IPS DF 4.7 (cell line): ENCODE measurements at regions not wholly inside any gene's neighbourhood (a gene's known extent, or its start where the extent isn't known, plus 50 kb on each side); places are given as distances from the start of the nearest gene placed in this dataset.
A peak's percentile ranks its signal among the peaks of the same experiment; 100 is the strongest.
"Not testable (repeated sequence)": the region's sequence is repeated elsewhere in the genome, so short reads cannot be mapped to it uniquely, and the experiment has no call there.

Experiments used
- DNase-seq: peaks from one replicate; pipeline ENCODE4 v3.0.0-alpha.2; 2013; ENCODE audit warnings: low spot score; ENCODE audit errors: extremely low read depth

GRCh38 chr5:119879446-119879845 lies 250.1 kb downstream of the FAM170A start:
- no peak for DNase-seq

- no peak for DNase-seq
Measured at GRCh38 chr5:119895066-119895465, 265.7 kb downstream of the FAM170A start.

GRCh38 chr5:119896826-119897536 lies 267.6 kb downstream of the FAM170A start:
- no peak for DNase-seq

GRCh38 chr5:119897537-119898370 lies 268.4 kb downstream of the FAM170A start:
- DNase-seq, result no peak

- DNase-seq, result no peak
Measured at GRCh38 chr5:119899981-119900380, 270.6 kb downstream of the FAM170A start.

GRCh38 chr5:119902593-119902992 lies 273.2 kb downstream of the FAM170A start:
- DNase-seq, result no peak

- no peak for DNase-seq
Measured at GRCh38 chr5:119913425-119913824, 284.1 kb downstream of the FAM170A start.

GRCh38 chr5:119919279-119919678 lies 289.9 kb downstream of the FAM170A start:
- no peak for DNase-seq

GRCh38 chr5:119926301-119926700 lies 296.9 kb downstream of the FAM170A start:
- no peak for DNase-seq

GRCh38 chr5:119928974-119929373 lies 299.6 kb downstream of the FAM170A start:
- no peak for DNase-seq

GRCh38 chr5:119930490-119930889 lies 301.1 kb downstream of the FAM170A start:
- DNase-seq, result no peak

- no peak for DNase-seq
Measured at GRCh38 chr5:119943148-119943547, 313.8 kb downstream of the FAM170A start.

GRCh38 chr5:119945691-119946090 lies 316.3 kb downstream of the FAM170A start:
- DNase-seq, result no peak

- no peak for DNase-seq
Measured at GRCh38 chr5:119948162-119948561, 318.8 kb downstream of the FAM170A start.

- peak; percentile 56 for DNase-seq
Measured at GRCh38 chr5:119949426-119949999, 320.2 kb downstream of the FAM170A start.

GRCh38 chr5:119951330-119951934 lies 322.1 kb downstream of the FAM170A start:
- no peak for DNase-seq

- DNase-seq, result no peak
Measured at GRCh38 chr5:119953474-119953873, 324.1 kb downstream of the FAM170A start.

- no peak for DNase-seq
Measured at GRCh38 chr5:119954106-119954505, 324.7 kb downstream of the FAM170A start.

GRCh38 chr5:119961993-119962392 lies 332.6 kb downstream of the FAM170A start:
- no peak for DNase-seq

GRCh38 chr5:119966028-119966427 lies 336.7 kb downstream of the FAM170A start:
- no peak for DNase-seq

- no peak for DNase-seq
Measured at GRCh38 chr5:119968690-119969089, 339.3 kb downstream of the FAM170A start.

GRCh38 chr5:119987077-119987476 lies 357.7 kb downstream of the FAM170A start:
- not testable (repeated sequence) for DNase-seq
